ENCODE measurements at regions not wholly inside any gene's neighbourhood (a gene's known extent, or its start where the extent isn't known, plus 50 kb on each side); places are given as distances from the start of the nearest gene placed in this dataset.

DNA sequence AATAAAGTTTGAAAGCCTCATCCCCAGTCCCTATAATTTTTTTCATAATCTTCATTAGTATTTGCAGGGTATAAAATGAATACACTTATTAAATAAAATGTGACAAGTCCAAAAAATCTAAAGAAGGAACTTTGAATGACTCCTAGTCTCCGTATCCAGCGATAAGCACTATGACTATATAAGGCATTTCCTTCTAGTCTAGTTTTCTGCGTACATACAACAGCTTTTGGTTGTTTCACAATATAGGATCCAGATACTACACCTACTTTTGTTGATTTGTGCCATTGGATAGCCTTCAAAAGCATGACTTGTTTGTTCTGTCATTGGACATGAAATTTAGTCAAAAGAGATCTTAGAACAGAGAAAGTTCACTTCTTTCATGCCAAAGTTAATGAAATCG is 133.3 kb upstream of the PWP1 start:
- no CpG with 5 or more reads among the region's 4 CpGs for WGBS (ENCODE audit: extremely low coverage, insufficient read length, low lambda C conversion rate)
- H4K8ac ChIP-seq (replicated peaks; ENCODE audit: insufficient read length, low read depth, low read length) = no peak overlapping the region

More for the DNA sequence above, 133.3 kb upstream of the PWP1 start:
- Histone ChIP-seq H4K20me1 (ENCODE audit: control insufficient read depth, insufficient read depth, insufficient read length) (no peaks in the 10 kb centered on the region), H2BK120ac (ENCODE audit: low read depth, low read length, poor library complexity, severe bottlenecking) (no peak overlapping the region), H2AFZ (ENCODE audit: low read length) (no peak overlapping the region), H3K23me2 (ENCODE audit: insufficient read length, low read depth, low read length, poor library complexity, severe bottlenecking) (no peaks in the 10 kb centered on the region), H3K79me2 (ENCODE audit: insufficient read depth, low read length) (no peaks in the 10 kb centered on the region), H2BK12ac (ENCODE audit: insufficient read length, low read depth, low read length) (no peak overlapping the region), H3K27ac (ENCODE audit: insufficient read length, low read depth, low read length) (no peak overlapping the region), H3K23ac (ENCODE audit: insufficient read length, low read depth, low read length) (no peak overlapping the region), H3K4me1 (ENCODE audit: insufficient read depth, low read length) (no peaks in the 10 kb centered on the region), H3K14ac (ENCODE audit: insufficient read depth, low read length) (no peak overlapping the region), H3K18ac (ENCODE audit: insufficient read length, low read depth, low read length) (no peak overlapping the region), H3K4ac (ENCODE audit: low read depth, low read length) (no peak overlapping the region), H2BK5ac (ENCODE audit: insufficient read length, low read length) (no peak overlapping the region), H3K27me3 (ENCODE audit: insufficient read depth, low read length) (no peaks in the 10 kb centered on the region), H3K79me1 (ENCODE audit: insufficient read depth, low read depth, low read length, poor library complexity, severe bottlenecking) (no peaks in the 10 kb centered on the region), H3T11ph (ENCODE audit: low read length) (no peak overlapping the region), H4K91ac (ENCODE audit: insufficient read length, low read depth, low read length) (no peak overlapping the region), H4K5ac (ENCODE audit: insufficient read length, low read depth, low read length) (no peak overlapping the region), H3K9me3 (ENCODE audit: control insufficient read depth, low read depth, low read length) (no peaks in the 10 kb centered on the region), H3K56ac (ENCODE audit: insufficient read length, low read depth, low read length) (no peak overlapping the region), H3K4me2 (ENCODE audit: insufficient read depth, insufficient read length, low read length) (no peak overlapping the region), H3K9ac (ENCODE audit: extremely low read depth, insufficient read length, low read length) (no peak overlapping the region), H2BK20ac (ENCODE audit: low read depth, low read length, poor library complexity, severe bottlenecking) (no peak overlapping the region), H2AK5ac (ENCODE audit: insufficient read length, low read length) (no peak overlapping the region), H2BK15ac (ENCODE audit: low read depth, low read length) (no peak overlapping the region)
- no peak for DNase-seq
- H3K27me3 Mint-ChIP-seq (ENCODE audit: low read depth) = no peaks in the 10 kb centered on the region; the same call in 1 of the 2 replicates
- TF ChIP-seq, protein P1, sequence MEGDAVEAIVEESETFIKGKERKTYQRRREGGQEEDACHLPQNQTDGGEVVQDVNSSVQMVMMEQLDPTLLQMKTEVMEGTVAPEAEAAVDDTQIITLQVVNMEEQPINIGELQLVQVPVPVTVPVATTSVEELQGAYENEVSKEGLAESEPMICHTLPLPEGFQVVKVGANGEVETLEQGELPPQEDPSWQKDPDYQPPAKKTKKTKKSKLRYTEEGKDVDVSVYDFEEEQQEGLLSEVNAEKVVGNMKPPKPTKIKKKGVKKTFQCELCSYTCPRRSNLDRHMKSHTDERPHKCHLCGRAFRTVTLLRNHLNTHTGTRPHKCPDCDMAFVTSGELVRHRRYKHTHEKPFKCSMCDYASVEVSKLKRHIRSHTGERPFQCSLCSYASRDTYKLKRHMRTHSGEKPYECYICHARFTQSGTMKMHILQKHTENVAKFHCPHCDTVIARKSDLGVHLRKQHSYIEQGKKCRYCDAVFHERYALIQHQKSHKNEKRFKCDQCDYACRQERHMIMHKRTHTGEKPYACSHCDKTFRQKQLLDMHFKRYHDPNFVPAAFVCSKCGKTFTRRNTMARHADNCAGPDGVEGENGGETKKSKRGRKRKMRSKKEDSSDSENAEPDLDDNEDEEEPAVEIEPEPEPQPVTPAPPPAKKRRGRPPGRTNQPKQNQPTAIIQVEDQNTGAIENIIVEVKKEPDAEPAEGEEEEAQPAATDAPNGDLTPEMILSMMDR (conservative IDR thresholded peaks at IDR 0.05) = no peak
- peaks cover 0 to 3% (median 0%) of the 10 kb centered on the region in 3 experiments; a peak in 1 of 7 replicates for H3K36me3 Mint-ChIP-seq (ENCODE audit: insufficient read depth in 1 of 3, low read depth in 3 of 3)
- H3K4me1 Mint-ChIP-seq = no peaks in the 10 kb centered on the region
- no peak overlapping the region for H3K4me3 Mint-ChIP-seq
- H3K27ac Mint-ChIP-seq = no peak overlapping the region
- peaks cover 2 to 3% of the 10 kb centered on the region in 2 experiments; a peak in 3 of 5 replicates for H3K9me3 Mint-ChIP-seq

All from H9 (cell line).